H1 (cell line): ENCODE measurements at regions not wholly inside any gene's neighbourhood (a gene's known extent, or its start where the extent isn't known, plus 50 kb on each side); places are given as distances from the start of the nearest gene placed in this dataset.

Experiments used
- CTCF ChIA-PET: fragments of 300-600 bp; sonication (Branson Sonifier 250); formaldehyde crosslinking; loops from one replicate; lab custom pipeline; 2021; ENCODE audit not compliant: partially characterized antibody; lab: Charles Lee
- POLR2A ChIA-PET: fragments of 300-600 bp; sonication (Branson Sonifier 250); formaldehyde crosslinking; loops from one replicate; lab custom pipeline; 2021; ENCODE audit warnings: inconsistent platforms; ENCODE audit not compliant: partially characterized antibody; lab: Charles Lee
- DNase-seq, 2 experiments: peaks; one replicate each; pipeline versions ENCODE4 v3.0.0 to v3.0.0-alpha.2; 2010 to 2022; ENCODE audit warnings: low spot score in 2 of 2, low read depth in 1 of 2, mixed read lengths in 1 of 2
- FAIRE-seq: peaks from 2 replicates; lab custom pipeline; 2011; peaks lifted over from hg19 to GRCh38; lab: Jason Lieb, UNC
- H2AFZ ChIP-seq: 2 replicates; pipeline ENCODE4 v1.8.1; 2012; ENCODE audit warnings: low read length, inconsistent platforms
- H2AK5ac ChIP-seq: 2 replicates; pipeline ENCODE4 v1.6.1; 2013; ENCODE audit warnings: low read depth, low read length
- H2BK120ac ChIP-seq: replicated peaks from 2 replicates; pipeline ENCODE3; 2013; ENCODE audit warnings: low read depth, low read length, inconsistent platforms
- H2BK12ac ChIP-seq: 2 replicates; pipeline ENCODE4 v1.6.1; 2013; ENCODE audit warnings: low read depth, low read length
- H2BK15ac ChIP-seq: 2 replicates; pipeline ENCODE4 v1.6.1; 2013; ENCODE audit warnings: low read length
- H2BK20ac ChIP-seq: 2 replicates; pipeline ENCODE4 v1.6.1; 2013; ENCODE audit warnings: low read length
- H2BK5ac ChIP-seq: 2 replicates; pipeline ENCODE4 v1.6.1; 2013; ENCODE audit warnings: low read depth, low read length
- H3K14ac ChIP-seq: 2 replicates; pipeline ENCODE4 v1.6.1; 2013; ENCODE audit warnings: inconsistent platforms; ENCODE audit not compliant: insufficient read length
- H3K18ac ChIP-seq: 2 replicates; pipeline ENCODE4 v1.6.1; 2013; ENCODE audit warnings: low read length; ENCODE audit errors: extremely low read depth
- H3K23ac ChIP-seq: 2 replicates; pipeline ENCODE4 v1.6.1; 2013; ENCODE audit warnings: inconsistent platforms; ENCODE audit not compliant: insufficient read length
- H3K23me2 ChIP-seq: 2 replicates; pipeline ENCODE4 v1.6.1; 2013; ENCODE audit warnings: low read depth, low read length
- H3K27ac ChIP-seq: 2 replicates; pipeline ENCODE4 v1.6.1; 2011; ENCODE audit warnings: low read depth, low read length, inconsistent platforms
- H3K27me3 ChIP-seq, 4 experiments: replicated peaks in 1 of 4; 1 replicate in 1 of 4; 2 replicates in 3 of 4; pipeline versions ENCODE4 v1.6.1 to v1.8.1; 2011 to 2013; ENCODE audit warnings: low read length in 3 of 4, mild to moderate bottlenecking in 3 of 4, inconsistent platforms in 2 of 4, mixed read lengths in 2 of 4, moderate library complexity in 1 of 4; ENCODE audit not compliant: control insufficient read depth in 3 of 4, insufficient read depth in 3 of 4; ENCODE audit errors: extremely low read depth in 1 of 4
- H3K36me3 ChIP-seq, 4 experiments: 2 replicates each; pipeline versions ENCODE4 v1.6.1 to v1.8.1; 2011 to 2013; ENCODE audit warnings: mild to moderate bottlenecking in 4 of 4, low read length in 3 of 4, moderate library complexity in 2 of 4, control low read depth in 1 of 4, inconsistent platforms in 1 of 4; ENCODE audit not compliant: insufficient read depth in 4 of 4, control insufficient read depth in 2 of 4
- H3K4ac ChIP-seq: replicated peaks from 2 replicates; pipeline ENCODE3; 2013; ENCODE audit warnings: low read length, low read depth, mixed read lengths, inconsistent platforms; ENCODE audit not compliant: insufficient read length
- H3K4me1 ChIP-seq, 4 experiments: replicated peaks in 1 of 4; 1 replicate in 1 of 4; 2 replicates in 3 of 4; pipeline versions ENCODE4 v1.6.1 to v1.8.1; 2011 to 2013; ENCODE audit warnings: low read length in 3 of 4, inconsistent platforms in 2 of 4, mixed read lengths in 1 of 4; ENCODE audit not compliant: insufficient read depth in 4 of 4, control insufficient read depth in 3 of 4
- H3K4me2 ChIP-seq, 2 experiments: 2 replicates each; pipeline versions ENCODE4 v1.6.1 to v1.8.1; 2011 to 2013; ENCODE audit warnings: low read depth in 2 of 2, low read length in 2 of 2, control low read depth in 1 of 2, inconsistent platforms in 1 of 2, mild to moderate bottlenecking in 1 of 2; ENCODE audit not compliant: insufficient read depth in 1 of 2
- H3K4me3 ChIP-seq, 4 experiments: fragments of 200-600, 300-600 bp in 1 of 4; sonication (generic), shearing (Covaris generic), sonication (Bioruptor Twin) in 1 of 4; 2 replicates each; pipeline versions ENCODE4 v1.5.1 to v1.8.1; 2011 to 2016; ENCODE audit warnings: low read length in 4 of 4, low read depth in 3 of 4, control low read depth in 2 of 4, inconsistent platforms in 2 of 4, mild to moderate bottlenecking in 2 of 4, mixed read lengths in 1 of 4, moderate library complexity in 1 of 4; ENCODE audit not compliant: insufficient read depth in 2 of 4; ENCODE audit errors: extremely low read depth in 1 of 4
- H3K56ac ChIP-seq: replicated peaks from 2 replicates; pipeline ENCODE3; 2013; ENCODE audit warnings: low read depth, mild to moderate bottlenecking, mixed read lengths, low read length, inconsistent platforms; ENCODE audit not compliant: insufficient read length
- H3K79me1 ChIP-seq: 2 replicates; pipeline ENCODE4 v1.6.1; 2013; ENCODE audit warnings: low read depth, low read length, control low read depth
- H3K79me2 ChIP-seq, 2 experiments: 2 replicates each; pipeline versions ENCODE4 v1.6.1 to v1.8.1; 2012 to 2013; ENCODE audit warnings: low read length in 2 of 2, mild to moderate bottlenecking in 2 of 2, inconsistent platforms in 1 of 2; ENCODE audit not compliant: insufficient read depth in 2 of 2, control insufficient read depth in 1 of 2
- H3K9ac ChIP-seq, 4 experiments: replicated peaks in 1 of 4; 1 replicate in 1 of 4; 2 replicates in 3 of 4; pipeline versions ENCODE4 v1.6.1 to v1.8.1; 2011 to 2013; ENCODE audit warnings: low read depth in 3 of 4, low read length in 3 of 4, control low read depth in 2 of 4, mild to moderate bottlenecking in 2 of 4, moderate library complexity in 2 of 4, inconsistent platforms in 1 of 4; ENCODE audit errors: extremely low read depth in 1 of 4
- H3K9me3 ChIP-seq, 2 experiments: 2 replicates each; pipeline versions ENCODE4 v1.6.1 to v1.8.1; 2012 to 2013; ENCODE audit warnings: mild to moderate bottlenecking in 2 of 2, moderate library complexity in 2 of 2, control low read depth in 1 of 2, inconsistent platforms in 1 of 2, low read depth in 1 of 2, low read length in 1 of 2, mixed read lengths in 1 of 2; ENCODE audit not compliant: insufficient read depth in 2 of 2
- H4K20me1 ChIP-seq, 2 experiments: replicated peaks in 1 of 2; 2 replicates each; pipeline versions ENCODE3 to v1.8.1; 2011 to 2013; ENCODE audit warnings: inconsistent platforms in 2 of 2, low read length in 2 of 2, mild to moderate bottlenecking in 1 of 2; ENCODE audit not compliant: insufficient read depth in 2 of 2, control insufficient read depth in 1 of 2
- H4K5ac ChIP-seq: 2 replicates; pipeline ENCODE4 v1.6.1; 2013; ENCODE audit warnings: low read length, low read depth, mixed read lengths, inconsistent platforms; ENCODE audit not compliant: insufficient read length
- H4K8ac ChIP-seq: 2 replicates; pipeline ENCODE4 v1.8.0; 2013; ENCODE audit warnings: mild to moderate bottlenecking, moderate library complexity, low read length, inconsistent platforms; ENCODE audit not compliant: insufficient read depth; ENCODE audit errors: extremely low read depth
- H4K91ac ChIP-seq: replicated peaks from 2 replicates; pipeline ENCODE3; 2013; ENCODE audit warnings: low read length, mixed read lengths, inconsistent platforms; ENCODE audit not compliant: insufficient read length
- CEBPB ChIP-seq: IDR thresholded peaks from 2 replicates; pipeline ENCODE4 v1.6.1; 2012; ENCODE audit warnings: low read depth, low read length
- CHD1 ChIP-seq: IDR thresholded peaks from 2 replicates; pipeline ENCODE4 v1.6.1; 2012; ENCODE audit warnings: low read depth, low read length, improper control_type of control experiment
- CHD2 ChIP-seq: IDR thresholded peaks from 2 replicates; pipeline ENCODE4 v1.6.1; 2012; ENCODE audit warnings: low read length, improper control_type of control experiment
- CREB1 ChIP-seq: IDR thresholded peaks from 2 replicates; pipeline ENCODE4 v1.6.1; 2012; ENCODE audit warnings: inconsistent platforms
- FOSL1 ChIP-seq: IDR thresholded peaks from 2 replicates; pipeline ENCODE4 v1.6.1; 2011; ENCODE audit warnings: mild to moderate bottlenecking, low read depth, low read length, moderate library complexity; ENCODE audit not compliant: insufficient read depth
- GABPA ChIP-seq: IDR thresholded peaks from 2 replicates; pipeline ENCODE4 v1.6.1; 2011; ENCODE audit warnings: mild to moderate bottlenecking, low read length, moderate library complexity, borderline replicate concordance; ENCODE audit not compliant: insufficient read depth
- NRF1 ChIP-seq: IDR thresholded peaks from 2 replicates; pipeline ENCODE4 v1.6.1; 2011; ENCODE audit warnings: mild to moderate bottlenecking, low read depth, low read length, improper control_type of control experiment
- POU5F1 ChIP-seq: IDR thresholded peaks from 2 replicates; pipeline ENCODE4 v1.6.1; 2011; ENCODE audit warnings: low read depth, mild to moderate bottlenecking, low read length, moderate library complexity
- RXRA ChIP-seq: IDR thresholded peaks from 2 replicates; pipeline ENCODE4 v1.6.1; 2011; ENCODE audit warnings: low read depth, mild to moderate bottlenecking, low read length, moderate library complexity; ENCODE audit not compliant: insufficient read depth
- SIRT6 ChIP-seq: IDR thresholded peaks from one replicate; pipeline ENCODE4 v1.7.1; 2012; ENCODE audit warnings: low read length, inconsistent platforms
- TAF1 ChIP-seq: IDR thresholded peaks from 2 replicates; pipeline ENCODE4 v1.6.1; 2011; ENCODE audit warnings: mild to moderate bottlenecking, low read depth, low read length
- TEAD4 ChIP-seq: IDR thresholded peaks from 2 replicates; pipeline ENCODE4 v1.6.1; 2012; ENCODE audit warnings: low read depth, low read length, inconsistent platforms, mixed read lengths
- WGBS, 2 experiments: shearing (Covaris generic) in 1 of 2; methylation state at CpG; one replicate each; pipeline versions ENCODE4 v1.1.6 to v1.1.7; 2013 to 2015; ENCODE audit warnings: low lambda C conversion rate in 2 of 2, mixed read lengths in 2 of 2, inconsistent platforms in 1 of 2, low coverage in 1 of 2, missing lambda C conversion rate in 1 of 2; ENCODE audit not compliant: insufficient replicate concordance in 2 of 2, insufficient coverage in 1 of 2, insufficient read length in 1 of 2; ENCODE audit errors: extremely low coverage in 1 of 2, missing lambda C conversion rate in 1 of 2; 5-methylcytosine and 5-hydroxymethylcytosine counted together
- TF ChIP-seq, protein P1 (sequence below): IDR thresholded peaks from 2 replicates; pipeline ENCODE4 v1.6.1; 2012; ENCODE audit warnings: inconsistent platforms
- TF ChIP-seq, protein P2 (sequence below): IDR thresholded peaks from 2 replicates; pipeline ENCODE4 v1.6.1; 2011; ENCODE audit warnings: low read length, improper control_type of control experiment

DNA sequence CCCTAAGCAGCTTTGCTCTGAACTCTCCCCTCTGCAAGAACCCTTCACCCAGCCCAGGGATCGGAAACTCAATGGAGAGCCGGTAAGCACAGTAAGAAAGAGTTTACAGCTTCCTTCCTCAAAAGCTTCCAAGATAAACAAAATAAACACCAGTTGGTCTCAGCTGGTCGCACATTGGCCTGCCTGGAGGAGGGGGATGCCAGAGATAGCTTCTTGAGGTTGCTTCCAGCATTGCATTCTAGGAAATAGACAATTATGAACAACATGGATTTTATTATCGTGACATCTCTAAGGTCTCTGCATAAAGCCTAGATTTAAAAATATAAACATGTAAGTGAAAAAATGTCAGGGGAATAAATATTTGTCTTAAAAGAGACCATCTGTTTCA, 141.5 kb upstream of the PKDCC start:
- no peaks in the 10 kb centered on the region for H3K9me3 ChIP-seq
- no peak overlapping the region for H2BK15ac ChIP-seq
- POLR2A ChIA-PET = no interaction called here
- H3K4me1 ChIP-seq = no peaks in the 10 kb centered on the region
- no peak overlapping the region for H3K9ac ChIP-seq
- H2BK12ac ChIP-seq = no peak overlapping the region
- no peak overlapping the region for H2BK20ac ChIP-seq
- no peak overlapping the region for H3K4me3 ChIP-seq
- no peak overlapping the region for H4K91ac ChIP-seq
- CTCF ChIA-PET = interaction anchor here (1.2 to 8.7 kb wide), 4 partner anchors 36 to 180 kb away, joined by 3 to 64 read pairs (median 6); no protein-coding TSS in a partner anchor
- H3K4me2 ChIP-seq = no peak overlapping the region
- no peak overlapping the region for H3K23ac ChIP-seq
- H3K56ac ChIP-seq = no peak overlapping the region
- no peak overlapping the region for H3K4ac ChIP-seq
- H4K8ac ChIP-seq = no peak overlapping the region
- H2AFZ ChIP-seq = no peak overlapping the region
- no peaks in the 10 kb centered on the region for H3K36me3 ChIP-seq
- no peak overlapping the region for H3K27ac ChIP-seq
- no peaks in the 10 kb centered on the region for H3K79me2 ChIP-seq
- no peak overlapping the region for H2AK5ac ChIP-seq
- DNase-seq = no peak
- H3K27me3 ChIP-seq = no peaks in the 10 kb centered on the region
- 93% methylated on average over 4 of the region's 4 CpGs; no CpG with 5 or more reads in 1 of the 2 experiments for WGBS, 2 experiments
- no peaks in the 10 kb centered on the region for H4K20me1 ChIP-seq
- H3K79me1 ChIP-seq = no peaks in the 10 kb centered on the region
- no peak overlapping the region for H3K14ac ChIP-seq
- no peak for FAIRE-seq
- H2BK120ac ChIP-seq = no peak overlapping the region
- no peak overlapping the region for H4K5ac ChIP-seq
- H3K18ac ChIP-seq = no peak overlapping the region
- no peaks in the 10 kb centered on the region; the same call in 1 of the 2 replicates for H3K23me2 ChIP-seq
- H2BK5ac ChIP-seq = no peak overlapping the region
- TF ChIP-seq CEBPB (no peak), CHD1 (no peak), POU5F1 (no peak), NRF1 (no peak), RXRA (no peak), TEAD4 (no peak), FOSL1 (no peak), SIRT6 (no peak), GABPA (no peak), TAF1 (no peak), CREB1 (no peak), CHD2 (no peak)
- TF ChIP-seq, protein P1, sequence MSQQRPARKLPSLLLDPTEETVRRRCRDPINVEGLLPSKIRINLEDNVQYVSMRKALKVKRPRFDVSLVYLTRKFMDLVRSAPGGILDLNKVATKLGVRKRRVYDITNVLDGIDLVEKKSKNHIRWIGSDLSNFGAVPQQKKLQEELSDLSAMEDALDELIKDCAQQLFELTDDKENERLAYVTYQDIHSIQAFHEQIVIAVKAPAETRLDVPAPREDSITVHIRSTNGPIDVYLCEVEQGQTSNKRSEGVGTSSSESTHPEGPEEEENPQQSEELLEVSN = no peak
- TF ChIP-seq, protein P2, sequence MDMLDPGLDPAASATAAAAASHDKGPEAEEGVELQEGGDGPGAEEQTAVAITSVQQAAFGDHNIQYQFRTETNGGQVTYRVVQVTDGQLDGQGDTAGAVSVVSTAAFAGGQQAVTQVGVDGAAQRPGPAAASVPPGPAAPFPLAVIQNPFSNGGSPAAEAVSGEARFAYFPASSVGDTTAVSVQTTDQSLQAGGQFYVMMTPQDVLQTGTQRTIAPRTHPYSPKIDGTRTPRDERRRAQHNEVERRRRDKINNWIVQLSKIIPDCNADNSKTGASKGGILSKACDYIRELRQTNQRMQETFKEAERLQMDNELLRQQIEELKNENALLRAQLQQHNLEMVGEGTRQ = no peak
